ENCODE measurements at regions not wholly inside any gene's neighbourhood (a gene's known extent, or its start where the extent isn't known, plus 50 kb on each side); places are given as distances from the start of the nearest gene placed in this dataset.
"Not testable (repeated sequence)": the region's sequence is repeated elsewhere in the genome, so short reads cannot be mapped to it uniquely, and the experiment has no call there.

- no peak for DNase-seq
These were observed 116.9 kb upstream of the FOXN2 start for GRCh38 chr2:48197618-48198017.

GRCh38 chr2:48198371-48198770 lies 116.1 kb upstream of the FOXN2 start:
- DNase-seq, result no peak

- peak in 2 of 3 experiments; percentile 10 to 59 for DNase-seq
These were observed 115.4 kb upstream of the FOXN2 start for GRCh38 chr2:48199070-48199469.

- no peak for DNase-seq
These were observed 113.7 kb upstream of the FOXN2 start for GRCh38 chr2:48200620-48201293.

- DNase-seq, result not testable (repeated sequence)
These were observed 113.0 kb upstream of the FOXN2 start for GRCh38 chr2:48201435-48201834.

- no peak for DNase-seq
These were observed 111.4 kb upstream of the FOXN2 start for GRCh38 chr2:48202863-48203642.

GRCh38 chr2:48203668-48204067 lies 110.8 kb upstream of the FOXN2 start:
- DNase-seq, result no peak

GRCh38 chr2:48204750-48205136 lies 109.7 kb upstream of the FOXN2 start:
- DNase-seq, result no peak

GRCh38 chr2:48205137-48205798 lies 109.2 kb upstream of the FOXN2 start:
- DNase-seq, result no peak

- not testable (repeated sequence) for DNase-seq
These were observed 108.3 kb upstream of the FOXN2 start for GRCh38 chr2:48206056-48206656.

GRCh38 chr2:48207201-48207641 lies 107.3 kb upstream of the FOXN2 start:
- DNase-seq, result no peak

- DNase-seq, result no peak
These were observed 106.6 kb upstream of the FOXN2 start for GRCh38 chr2:48207851-48208250.

- no peak for DNase-seq
These were observed 105.1 kb upstream of the FOXN2 start for GRCh38 chr2:48209214-48209885.

GRCh38 chr2:48210189-48210588 lies 104.3 kb upstream of the FOXN2 start:
- no peak for DNase-seq

- no peak for DNase-seq
These were observed 100.8 kb upstream of the FOXN2 start for GRCh38 chr2:48213646-48214045.

GRCh38 chr2:48218169-48218568 lies 96.3 kb upstream of the FOXN2 start:
- DNase-seq, result no peak

GRCh38 chr2:48219234-48219554 lies 95.3 kb upstream of the FOXN2 start:
- no peak for DNase-seq

- DNase-seq, result no peak
These were observed 94.7 kb upstream of the FOXN2 start for GRCh38 chr2:48219555-48220436.

- no peak for DNase-seq
These were observed 94.0 kb upstream of the FOXN2 start for GRCh38 chr2:48220501-48220900.

GRCh38 chr2:48221846-48222516 lies 92.5 kb upstream of the FOXN2 start:
- peak in 1 of 3 experiments; percentile 57 for DNase-seq

GRCh38 chr2:48227617-48228344 lies 86.7 kb upstream of the FOXN2 start:
- DNase-seq, result no peak
